Lung (tissue), 11 donors: ENCODE measurements at regions not wholly inside any gene's neighbourhood (a gene's known extent, or its start where the extent isn't known, plus 50 kb on each side); places are given as distances from the start of the nearest gene placed in this dataset.
"Not testable (repeated sequence)": the region's sequence is repeated elsewhere in the genome, so short reads cannot be mapped to it uniquely, and the experiment has no call there.

Source experiments
- ATAC-seq: fragments of 200-7000 bp; cut with Tn5 transposase; one replicate; pipeline ENCODE4 v1.9.1; 2020; ENCODE audit warnings: moderate number of reproducible peaks; ENCODE audit not compliant: insufficient read depth, low FRiP score
- DNase-seq, 3 donors: peaks; one replicate each; pipeline ENCODE4 v3.0.0-alpha.2; 2013 to 2017
- H3K27ac ChIP-seq, 2 donors: one replicate each; pipeline ENCODE4 v1.5.1; 2013; ENCODE audit warnings: mild to moderate bottlenecking in 2 of 2, moderate library complexity in 2 of 2, control low read depth in 1 of 2, inconsistent platforms in 1 of 2, low read depth in 1 of 2, low read length in 1 of 2
- H3K27me3 ChIP-seq, 3 donors: one replicate each; pipeline ENCODE4 v1.5.1; 2013; ENCODE audit warnings: low read length in 2 of 3; ENCODE audit not compliant: control insufficient read depth in 3 of 3, insufficient read depth in 3 of 3
- H3K36me3 ChIP-seq, 4 donors: one replicate each; pipeline ENCODE4 v1.5.1; 2013; ENCODE audit warnings: low read length in 4 of 4, mild to moderate bottlenecking in 1 of 4, moderate library complexity in 1 of 4; ENCODE audit not compliant: control insufficient read depth in 4 of 4, insufficient read depth in 4 of 4
- H3K4me1 ChIP-seq, 5 donors: one replicate each; pipeline ENCODE4 v1.5.1; 2013; ENCODE audit warnings: low read length in 5 of 5, mild to moderate bottlenecking in 2 of 5, moderate library complexity in 1 of 5; ENCODE audit not compliant: control insufficient read depth in 5 of 5, insufficient read depth in 5 of 5
- H3K4me3 ChIP-seq: one replicate; pipeline ENCODE4 v1.5.1; 2013; ENCODE audit warnings: mild to moderate bottlenecking, control low read depth, moderate library complexity
- H3K9ac ChIP-seq, 2 donors: one replicate each; pipeline ENCODE4 v1.5.1; 2013; ENCODE audit warnings: low read length in 2 of 2, control low read depth in 1 of 2; ENCODE audit not compliant: insufficient read depth in 1 of 2
- H3K9me3 ChIP-seq, 4 donors: one replicate each; pipeline ENCODE4 v1.5.1; 2013; ENCODE audit warnings: low read length in 3 of 4, mild to moderate bottlenecking in 1 of 4, moderate library complexity in 1 of 4; ENCODE audit not compliant: control insufficient read depth in 4 of 4, insufficient read depth in 3 of 4
- WGBS, 2 donors: extraction: QIAGEN DNeasy Blood & Tissue Kit; methylation state at CpG; one replicate each; pipeline ENCODE4 v1.1.7; 2013; 5-methylcytosine and 5-hydroxymethylcytosine counted together
- TF ChIP-seq, protein P1 (sequence below): IDR thresholded peaks from 2 replicates; pipeline ENCODE4 v1.5.1; 2012; ENCODE audit warnings: mild to moderate bottlenecking; ENCODE audit errors: control extremely low read depth, extremely low read depth
- donor health status: control.
- donor health status: control.
- donor health status: Bipolar disorder and iron deficiency.
- donor health status: healthy.
- donor health status: DM: yes; HTN: yes; CAD: no.

DNA sequence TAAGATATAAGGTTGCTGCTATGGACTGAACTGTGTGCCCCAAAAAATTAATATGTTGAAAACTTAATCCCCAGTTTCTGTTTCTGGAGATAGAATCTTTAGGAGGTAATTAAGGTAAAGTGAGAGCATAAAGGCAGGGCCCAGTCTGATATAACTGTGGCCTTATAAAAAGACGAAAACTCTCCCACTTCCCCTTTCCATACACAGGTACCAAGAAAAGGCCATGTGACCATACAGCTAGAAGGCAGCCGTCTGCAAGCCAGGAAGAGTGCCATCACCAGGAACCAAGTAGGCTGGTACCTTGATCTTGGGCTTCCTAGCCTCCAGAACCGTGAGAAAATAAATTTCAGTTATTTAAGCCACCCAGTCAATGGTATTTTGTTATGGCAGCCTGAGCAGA is 550.3 kb downstream of the SMARCA1 start:
- 49 to 59% methylated on average over 3 of the region's 3 CpGs for WGBS, 2 donors
- peaks cover 0 to 3% (median 0%) of the 10 kb centered on the region in 3 donors for H3K27me3 ChIP-seq
- no peak overlapping the region for H3K9ac ChIP-seq
- H3K9me3 ChIP-seq: no peaks in the 10 kb centered on the region
- no peak for ATAC-seq
- no peaks in the 10 kb centered on the region for H3K4me1 ChIP-seq
- DNase-seq: no peak
- H3K27ac ChIP-seq: no peak overlapping the region
- TF ChIP-seq, protein P1, sequence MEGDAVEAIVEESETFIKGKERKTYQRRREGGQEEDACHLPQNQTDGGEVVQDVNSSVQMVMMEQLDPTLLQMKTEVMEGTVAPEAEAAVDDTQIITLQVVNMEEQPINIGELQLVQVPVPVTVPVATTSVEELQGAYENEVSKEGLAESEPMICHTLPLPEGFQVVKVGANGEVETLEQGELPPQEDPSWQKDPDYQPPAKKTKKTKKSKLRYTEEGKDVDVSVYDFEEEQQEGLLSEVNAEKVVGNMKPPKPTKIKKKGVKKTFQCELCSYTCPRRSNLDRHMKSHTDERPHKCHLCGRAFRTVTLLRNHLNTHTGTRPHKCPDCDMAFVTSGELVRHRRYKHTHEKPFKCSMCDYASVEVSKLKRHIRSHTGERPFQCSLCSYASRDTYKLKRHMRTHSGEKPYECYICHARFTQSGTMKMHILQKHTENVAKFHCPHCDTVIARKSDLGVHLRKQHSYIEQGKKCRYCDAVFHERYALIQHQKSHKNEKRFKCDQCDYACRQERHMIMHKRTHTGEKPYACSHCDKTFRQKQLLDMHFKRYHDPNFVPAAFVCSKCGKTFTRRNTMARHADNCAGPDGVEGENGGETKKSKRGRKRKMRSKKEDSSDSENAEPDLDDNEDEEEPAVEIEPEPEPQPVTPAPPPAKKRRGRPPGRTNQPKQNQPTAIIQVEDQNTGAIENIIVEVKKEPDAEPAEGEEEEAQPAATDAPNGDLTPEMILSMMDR: no peak
- no peak overlapping the region for H3K4me3 ChIP-seq
- no peaks in the 10 kb centered on the region for H3K36me3 ChIP-seq

DNA sequence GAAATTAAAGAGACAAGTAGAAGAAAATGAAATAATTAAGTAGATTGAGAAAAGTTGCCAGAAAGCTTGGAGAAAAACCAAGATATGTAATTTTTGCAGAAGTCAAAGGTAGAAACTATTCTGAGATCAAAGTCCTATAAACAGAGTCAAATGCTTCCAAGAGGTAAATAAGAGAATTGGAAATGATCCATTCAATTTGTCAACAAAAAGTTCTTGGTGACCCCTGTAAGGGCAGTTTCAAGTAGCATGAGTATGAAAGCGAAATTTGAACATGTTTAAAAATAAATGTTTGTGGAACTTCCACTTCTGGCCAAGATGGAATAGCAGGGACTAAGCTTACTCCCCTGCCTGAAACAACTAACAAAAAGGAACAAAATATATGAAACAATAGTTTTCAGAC is 562.0 kb downstream of the SMARCA1 start:
- Histone ChIP-seq H3K9me3 (no peaks in the 10 kb centered on the region), H3K4me1 (no peaks in the 10 kb centered on the region), H3K27ac (no peak overlapping the region), H3K36me3 (no peaks in the 10 kb centered on the region), H3K9ac (no peak overlapping the region), H3K27me3 (no peaks in the 10 kb centered on the region), H3K4me3 (no peak overlapping the region)
- ATAC-seq (no peak), DNase-seq (no peak)
- TF ChIP-seq, protein P1: no peak
- WGBS, 2 donors: 45 to 78% methylated on average over 1 of the region's 1 CpG

DNA sequence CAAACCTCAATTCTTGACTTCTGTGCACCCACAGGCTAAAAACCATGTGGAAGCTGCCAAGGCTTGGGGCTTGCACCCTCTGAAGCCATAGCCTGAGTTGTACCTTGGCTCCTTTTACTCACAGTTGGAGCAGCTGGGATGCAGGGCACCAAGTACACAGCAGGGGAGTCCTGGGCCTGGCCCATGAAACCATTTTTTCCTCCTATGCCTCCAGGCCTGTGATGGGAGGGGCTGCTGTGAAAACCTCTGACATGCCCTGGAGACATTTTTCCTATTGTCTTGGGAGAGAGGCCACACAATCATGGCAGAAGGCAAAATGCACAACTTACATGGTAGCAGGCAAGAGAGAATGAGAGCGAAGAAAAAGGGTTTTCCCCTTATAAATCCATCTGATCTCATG is 568.6 kb downstream of the SMARCA1 start:
- H3K27ac ChIP-seq, H3K9ac ChIP-seq, H3K9me3 ChIP-seq, H3K4me3 ChIP-seq, H3K27me3 ChIP-seq, DNase-seq, H3K4me1 ChIP-seq, ATAC-seq, H3K36me3 ChIP-seq: not testable (repeated sequence)
- 82 to 94% methylated on average over 1 of the region's 1 CpG for WGBS, 2 donors

DNA sequence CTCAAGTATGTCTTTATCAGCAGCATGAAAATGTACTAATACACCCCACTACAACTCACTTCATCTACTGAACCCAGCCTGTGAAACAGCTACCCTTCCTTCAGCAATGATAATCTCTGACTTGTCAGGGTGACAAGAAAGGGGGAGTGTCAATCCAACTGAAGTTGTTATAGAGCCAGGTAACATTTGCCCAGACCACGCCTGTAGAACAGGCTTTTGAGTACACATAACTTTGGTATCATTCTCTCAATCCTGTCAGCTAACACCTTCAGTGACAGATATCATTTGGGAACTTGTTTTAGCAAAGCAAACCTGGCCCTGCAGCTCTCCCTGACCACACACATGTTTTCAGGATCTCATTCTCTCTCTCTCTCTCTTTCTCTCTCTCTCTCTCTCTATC is 592.2 kb downstream of the SMARCA1 start:
- Histone ChIP-seq H3K27ac (no peak overlapping the region), H3K36me3 (no peaks in the 10 kb centered on the region), H3K27me3 (no peaks in the 10 kb centered on the region), H3K9ac (no peak overlapping the region), H3K4me1 (no peaks in the 10 kb centered on the region), H3K4me3 (no peak overlapping the region), H3K9me3 (no peaks in the 10 kb centered on the region)
- ATAC-seq (no peak), DNase-seq (peak in 1 of 3 donors; percentile 4)
- TF ChIP-seq, protein P1: no peak
- 39 to 67% methylated on average over 1 of the region's 1 CpG for WGBS, 2 donors
